Liver (tissue), 3 donors: ENCODE measurements at regions not wholly inside any gene's neighbourhood (a gene's known extent, or its start where the extent isn't known, plus 50 kb on each side); places are given as distances from the start of the nearest gene placed in this dataset.

Experiments
- ATF3 ChIP-seq: IDR thresholded peaks from 2 replicates; pipeline ENCODE4 v1.6.1; 2016; ENCODE audit warnings: antibody characterized with exemption
- CTCF ChIP-seq: fragments of 150-350 bp; IDR thresholded peaks from 2 replicates; pipeline ENCODE4 v1.5.1; 2017; ENCODE audit warnings: improper control_type of control experiment, low read depth, low read length; ENCODE audit not compliant: missing input control
- EGR1 ChIP-seq, 2 donors: IDR thresholded peaks; 2 replicates each; pipeline ENCODE4 v1.6.1; 2016 to 2018; ENCODE audit warnings: antibody characterized with exemption in 2 of 2, low read depth in 2 of 2
- JUND ChIP-seq, 2 donors: IDR thresholded peaks; 2 replicates each; pipeline ENCODE4 v1.6.1; 2016; ENCODE audit warnings: antibody characterized with exemption in 2 of 2
- MAX ChIP-seq: IDR thresholded peaks from 2 replicates; pipeline ENCODE4 v1.6.1; 2016; ENCODE audit warnings: antibody characterized with exemption
- NR2F2 ChIP-seq: IDR thresholded peaks from 2 replicates; pipeline ENCODE4 v1.6.1; 2016; ENCODE audit warnings: antibody characterized with exemption
- RAD21 ChIP-seq, 2 donors: IDR thresholded peaks; 2 replicates each; pipeline ENCODE4 v1.6.1; 2016; ENCODE audit warnings: antibody characterized with exemption in 2 of 2, mild to moderate bottlenecking in 2 of 2
- RXRA ChIP-seq, 2 donors: IDR thresholded peaks; 2 replicates each; pipeline ENCODE4 v1.6.1; 2017 to 2018; ENCODE audit warnings: antibody characterized with exemption in 2 of 2, mild to moderate bottlenecking in 1 of 2
- TAF1 ChIP-seq: conservative IDR thresholded peaks from 2 replicates; pipeline ENCODE4 v1.6.1; 2016; ENCODE audit warnings: antibody characterized with exemption, mild to moderate bottlenecking
- donor health status: healthy.
- donor health status: healthy.

- TF ChIP-seq RAD21 (IDR thresholded peaks at IDR 0.05) (no peak), CTCF (no peak), EGR1 (IDR thresholded peaks at IDR 0.05; ENCODE audit: low read depth in 2 of 2) (no peak), NR2F2 (no peak), JUND (IDR thresholded peaks at IDR 0.05) (no peak), MAX (no peak), TAF1 (no peak), ATF3 (no peak), RXRA (IDR thresholded peaks at IDR 0.05) (no peak)
Measured at GRCh38 chr5:142478113-142478512, 153.3 kb upstream of the SPRY4 start.
